Endodermal cell (in vitro differentiated cells): ENCODE measurements at regions not wholly inside any gene's neighbourhood (a gene's known extent, or its start where the extent isn't known, plus 50 kb on each side); places are given as distances from the start of the nearest gene placed in this dataset.
A peak's percentile ranks its signal among the peaks of the same experiment; 100 is the strongest.

ENCODE experiments used
- DNase-seq: peaks from one replicate; pipeline ENCODE4 v3.0.0-alpha.2; 2017
- H3K27ac ChIP-seq: 2 replicates; pipeline ENCODE4 v1.5.1; 2013; ENCODE audit warnings: mild to moderate bottlenecking, low read depth, low read length, moderate library complexity
- H3K27me3 ChIP-seq: 2 replicates; pipeline ENCODE4 v1.6.1; 2013; ENCODE audit warnings: mild to moderate bottlenecking, low read length, moderate library complexity; ENCODE audit not compliant: insufficient read depth, control insufficient read depth, poor library complexity, severe bottlenecking
- H3K36me3 ChIP-seq: 2 replicates; pipeline ENCODE4 v1.7.0; 2013; ENCODE audit warnings: mild to moderate bottlenecking, low read length, moderate library complexity; ENCODE audit not compliant: control insufficient read depth, insufficient read depth
- H3K4me1 ChIP-seq: one replicate; pipeline ENCODE4 v1.7.0; 2013; ENCODE audit warnings: low read length; ENCODE audit not compliant: control insufficient read depth, insufficient read depth
- H3K4me3 ChIP-seq: 2 replicates; pipeline ENCODE4 v1.5.1; 2013; ENCODE audit warnings: mild to moderate bottlenecking, low read length, moderate library complexity
- H3K9ac ChIP-seq: 2 replicates; pipeline ENCODE4 v1.6.1; 2013; ENCODE audit warnings: mild to moderate bottlenecking, low read length, moderate library complexity; ENCODE audit not compliant: poor library complexity, severe bottlenecking; ENCODE audit errors: extremely low read depth
- H3K9me3 ChIP-seq: 2 replicates; pipeline ENCODE4 v1.6.1; 2013; ENCODE audit warnings: mild to moderate bottlenecking, low read length, moderate library complexity; ENCODE audit not compliant: control insufficient read depth
- H3K27ac Mint-ChIP-seq: 2 replicates; pipeline ENCODE4 v1.8.0; 2020; ENCODE audit warnings: mixed read lengths
- H3K27me3 Mint-ChIP-seq: 2 replicates; pipeline ENCODE4 v1.8.0; 2021; ENCODE audit warnings: mild to moderate bottlenecking, mixed read lengths; ENCODE audit not compliant: insufficient read depth
- H3K36me3 Mint-ChIP-seq: 2 replicates; pipeline ENCODE4 v1.8.0; 2020; ENCODE audit warnings: low read depth, mixed read lengths
- H3K4me1 Mint-ChIP-seq: 2 replicates; pipeline ENCODE4 v1.8.0; 2020; ENCODE audit warnings: mixed read lengths
- H3K4me3 Mint-ChIP-seq: 2 replicates; pipeline ENCODE4 v1.8.0; 2020; ENCODE audit warnings: mild to moderate bottlenecking, moderate library complexity, mixed read lengths
- H3K9me3 Mint-ChIP-seq: 2 replicates; pipeline ENCODE4 v1.8.0; 2020; ENCODE audit warnings: mild to moderate bottlenecking, mixed read lengths
- CTCF ChIP-seq: fragments of 200-600 bp; sonication (generic); conservative IDR thresholded peaks from 2 replicates; pipeline ENCODE4 v1.5.0; 2021; ENCODE audit warnings: antibody characterized with exemption, mild to moderate bottlenecking
- WGBS, 2 experiments: methylation state at CpG; one replicate each; pipeline versions ENCODE4 v1.1.5 to v1.1.7; 2013; ENCODE audit warnings: missing lambda C conversion rate in 2 of 2, mixed read lengths in 1 of 2; ENCODE audit not compliant: insufficient coverage in 1 of 2, insufficient read length in 1 of 2; 5-methylcytosine and 5-hydroxymethylcytosine counted together

GRCh38 chr5:117327511-117327910 is 752.9 kb upstream of the SEMA6A start:
- no peak overlapping the region for H3K27ac ChIP-seq
- H3K4me1 Mint-ChIP-seq: peaks cover 13% of the 10 kb centered on the region
- H3K9me3 Mint-ChIP-seq: peaks cover 16% of the 10 kb centered on the region
- no peak for TF ChIP-seq CTCF
- no peaks in the 10 kb centered on the region for H3K36me3 Mint-ChIP-seq
- H3K27me3 ChIP-seq: peaks cover 23% of the 10 kb centered on the region
- DNase-seq: no peak
- H3K4me3 ChIP-seq: no peak overlapping the region
- no peaks in the 10 kb centered on the region for H3K36me3 ChIP-seq
- peaks cover 16% of the 10 kb centered on the region for H3K9me3 ChIP-seq
- H3K27me3 Mint-ChIP-seq: peaks cover 6% of the 10 kb centered on the region
- H3K27ac Mint-ChIP-seq: no peak overlapping the region
- no peak overlapping the region for H3K9ac ChIP-seq
- no peaks in the 10 kb centered on the region for H3K4me1 ChIP-seq
- no peak overlapping the region for H3K4me3 Mint-ChIP-seq
- 70 to 100% methylated on average over 1 of the region's 1 CpG for WGBS, 2 experiments

GRCh38 chr5:117326997-117327396 is 752.4 kb upstream of the SEMA6A start:
- H3K27ac ChIP-seq: no peak overlapping the region
- Mint-ChIP-seq H3K27me3 (peaks cover 6% of the 10 kb centered on the region), H3K36me3 (no peaks in the 10 kb centered on the region), H3K27ac (no peak overlapping the region), H3K4me3 (no peak overlapping the region), H3K4me1 (peaks cover 13% of the 10 kb centered on the region), H3K9me3 (peaks cover 16% of the 10 kb centered on the region)
- peaks cover 23% of the 10 kb centered on the region for H3K27me3 ChIP-seq
- no peaks in the 10 kb centered on the region for H3K4me1 ChIP-seq
- H3K9me3 ChIP-seq: peaks cover 16% of the 10 kb centered on the region
- WGBS, 2 experiments: 80 to 94% methylated on average over 1 to 2 of the region's 2 CpGs
- H3K9ac ChIP-seq: no peak overlapping the region
- no peaks in the 10 kb centered on the region for H3K36me3 ChIP-seq
- no peak for DNase-seq
- peak; percentile 63 for TF ChIP-seq CTCF
- no peak overlapping the region for H3K4me3 ChIP-seq

GRCh38 chr5:117318528-117318927 is 743.9 kb upstream of the SEMA6A start:
- H3K27ac Mint-ChIP-seq: no peak overlapping the region
- no peak overlapping the region for H3K27ac ChIP-seq
- no peaks in the 10 kb centered on the region for H3K36me3 ChIP-seq
- H3K4me3 ChIP-seq: no peak overlapping the region
- DNase-seq: peak; percentile 72
- H3K36me3 Mint-ChIP-seq: no peaks in the 10 kb centered on the region
- no peaks in the 10 kb centered on the region for H3K9me3 ChIP-seq
- H3K4me3 Mint-ChIP-seq: no peak overlapping the region
- peaks cover 13% of the 10 kb centered on the region for H3K4me1 Mint-ChIP-seq
- TF ChIP-seq CTCF: peak; percentile 75
- 86 to 87% methylated on average over 2 of the region's 2 CpGs for WGBS, 2 experiments
- peaks cover 12% of the 10 kb centered on the region for H3K4me1 ChIP-seq
- H3K9me3 Mint-ChIP-seq: no peaks in the 10 kb centered on the region
- no peaks in the 10 kb centered on the region for H3K27me3 Mint-ChIP-seq
- no peaks in the 10 kb centered on the region for H3K27me3 ChIP-seq
- no peak overlapping the region for H3K9ac ChIP-seq
